ENCODE measurements at regions not wholly inside any gene's neighbourhood (a gene's known extent, or its start where the extent isn't known, plus 50 kb on each side); places are given as distances from the start of the nearest gene placed in this dataset.
A peak's percentile ranks its signal among the peaks of the same experiment; 100 is the strongest.

- WGBS (ENCODE audit: low lambda C conversion rate), result 8% methylated on average over 13 of the region's 19 CpGs
- Histone ChIP-seq H3K9ac (ENCODE audit: insufficient read depth, low read depth, low read length) (no peak overlapping the region), H3K27ac (ENCODE audit: extremely low read length, insufficient read depth, low read length) (no peak overlapping the region), H3K36me3 (replicated peaks in 1 of 2; ENCODE audit: control insufficient read depth in 1 of 2, insufficient read depth in 2 of 2, low read length in 2 of 2) (no peaks in the 10 kb centered on the region), H3K4me1 (ENCODE audit: insufficient read depth, low read length) (no peaks in the 10 kb centered on the region), H3K4me2 (ENCODE audit: low read depth, low read length) (no peak overlapping the region), H3K4me3 (replicated peaks in 1 of 3; ENCODE audit: insufficient read depth in 1 of 3, low read depth in 2 of 3, low read length in 3 of 3) (no peak overlapping the region), H3K27me3 (ENCODE audit: control insufficient read depth in 1 of 2, insufficient read depth in 2 of 2, low read length in 2 of 2) (peaks cover 2 to 25% of the 10 kb centered on the region in 2 experiments; a peak in 3 of 5 replicates), H4K20me1 (ENCODE audit: insufficient read depth, low read length) (no peaks in the 10 kb centered on the region), H3K9me3 (ENCODE audit: low read length) (no peaks in the 10 kb centered on the region), H3K79me2 (ENCODE audit: insufficient read depth, low read length) (no peaks in the 10 kb centered on the region), H2AFZ (ENCODE audit: low read length) (no peak overlapping the region)
- ATAC-seq, result no peak
- in situ Hi-C loops (cut with HindIII; ENCODE audit: extremely low pct_ligation_motif_present, low pct_unique_long_range_greater_than_20kb) (no loop called here), intact Hi-C loops (cut with micrococcal nuclease; ENCODE audit: unreplicated experiment) (no loop called here)
- DNase-seq (ENCODE audit: low spot score), result no peak
- ChIA-PET POLR2A (no interaction called here), CTCF (ENCODE audit: low intra/inter-chr PET ratio, low total read pairs) (no interaction called here)
- BruUV-seq (replicated peaks), result no TSS peak
- TF ChIP-seq TMF1 (CRISPR knock-in tag; IDR thresholded peaks at IDR 0.05; ENCODE audit: low read depth), result no peak
- FAIRE-seq, result no peak
These were observed 750.6 kb upstream of the SALL3 start for GRCh38 chr18:78228974-78229373.

- Histone ChIP-seq H3K36me3 (replicated peaks in 1 of 2; ENCODE audit: control insufficient read depth in 1 of 2, insufficient read depth in 2 of 2, low read length in 2 of 2) (no peaks in the 10 kb centered on the region), H2AFZ (ENCODE audit: low read length) (no peak overlapping the region), H3K9ac (ENCODE audit: insufficient read depth, low read depth, low read length) (no peak overlapping the region), H4K20me1 (ENCODE audit: insufficient read depth, low read length) (no peaks in the 10 kb centered on the region), H3K4me2 (ENCODE audit: low read depth, low read length) (no peak overlapping the region), H3K27ac (ENCODE audit: extremely low read length, insufficient read depth, low read length) (no peak overlapping the region), H3K9me3 (ENCODE audit: low read length) (no peaks in the 10 kb centered on the region), H3K4me3 (replicated peaks in 1 of 3; ENCODE audit: insufficient read depth in 1 of 3, low read depth in 2 of 3, low read length in 3 of 3) (no peak overlapping the region), H3K4me1 (ENCODE audit: insufficient read depth, low read length) (no peaks in the 10 kb centered on the region), H3K79me2 (ENCODE audit: insufficient read depth, low read length) (no peaks in the 10 kb centered on the region), H3K27me3 (ENCODE audit: control insufficient read depth in 1 of 2, insufficient read depth in 2 of 2, low read length in 2 of 2) (peaks cover 2 to 25% of the 10 kb centered on the region in 2 experiments; a peak in 3 of 5 replicates)
- DNase-seq (ENCODE audit: low spot score) (no peak), ATAC-seq (no peak), FAIRE-seq (no peak)
- 0% methylated on average over 4 of the region's 4 CpGs for WGBS (ENCODE audit: low lambda C conversion rate)
- ChIA-PET POLR2A (no interaction called here), CTCF (ENCODE audit: low intra/inter-chr PET ratio, low total read pairs) (no interaction called here)
- peak; percentile 13 for TF ChIP-seq ZFP36 (IDR thresholded peaks at IDR 0.05; ENCODE audit: borderline replicate concordance, low read depth, low read length, partially characterized antibody)
- TF ChIP-seq NBN (conservative IDR thresholded peaks at IDR 0.05), result no peak
- in situ Hi-C loops (cut with HindIII; ENCODE audit: extremely low pct_ligation_motif_present, low pct_unique_long_range_greater_than_20kb) (no loop called here), intact Hi-C loops (cut with micrococcal nuclease; ENCODE audit: unreplicated experiment) (no loop called here)
- BruUV-seq (replicated peaks), result no TSS peak
These were observed 748.7 kb upstream of the SALL3 start for GRCh38 chr18:78230911-78231310.

DNA sequence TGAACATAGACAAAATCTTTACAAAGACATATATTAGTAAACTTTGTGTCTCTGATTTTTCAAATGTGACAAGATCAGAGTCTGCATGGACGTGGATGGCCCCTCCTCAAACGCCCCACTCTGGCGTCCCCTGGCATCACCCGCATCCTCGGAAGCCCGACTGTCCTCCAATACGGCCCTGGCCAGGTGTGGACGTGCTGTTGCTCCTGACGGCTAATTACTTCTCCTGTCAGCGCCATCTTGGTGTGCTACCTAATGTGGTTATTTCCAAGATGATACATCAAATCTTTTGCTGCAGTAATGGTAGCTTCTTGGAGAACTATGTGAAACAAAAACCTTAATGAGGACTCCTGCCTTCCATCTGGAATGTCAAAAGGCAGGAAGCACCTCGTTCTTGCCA lies 747.4 kb upstream of the SALL3 start:
- DNase-seq (ENCODE audit: low spot score), result no peak
- Histone ChIP-seq H3K9me3 (ENCODE audit: low read length) (no peaks in the 10 kb centered on the region), H3K4me3 (replicated peaks in 1 of 3; ENCODE audit: insufficient read depth in 1 of 3, low read depth in 2 of 3, low read length in 3 of 3) (no peak overlapping the region), H4K20me1 (ENCODE audit: insufficient read depth, low read length) (no peaks in the 10 kb centered on the region), H3K4me2 (ENCODE audit: low read depth, low read length) (no peak overlapping the region), H2AFZ (ENCODE audit: low read length) (no peak overlapping the region), H3K9ac (ENCODE audit: insufficient read depth, low read depth, low read length) (no peak overlapping the region), H3K4me1 (ENCODE audit: insufficient read depth, low read length) (no peaks in the 10 kb centered on the region), H3K27me3 (ENCODE audit: control insufficient read depth in 1 of 2, insufficient read depth in 2 of 2, low read length in 2 of 2) (peaks cover 2 to 19% of the 10 kb centered on the region in 2 experiments; a peak in 2 of 5 replicates), H3K79me2 (ENCODE audit: insufficient read depth, low read length) (no peaks in the 10 kb centered on the region), H3K36me3 (replicated peaks in 1 of 2; ENCODE audit: control insufficient read depth in 1 of 2, insufficient read depth in 2 of 2, low read length in 2 of 2) (no peaks in the 10 kb centered on the region), H3K27ac (ENCODE audit: extremely low read length, insufficient read depth, low read length) (no peak overlapping the region)
- no peak for ATAC-seq
- ChIA-PET POLR2A (no interaction called here), CTCF (ENCODE audit: low intra/inter-chr PET ratio, low total read pairs) (no interaction called here)
- FAIRE-seq, result no peak
- no TSS peak for BruUV-seq (replicated peaks)
- intact Hi-C loops (cut with micrococcal nuclease; ENCODE audit: unreplicated experiment) (no loop called here), in situ Hi-C loops (cut with HindIII; ENCODE audit: extremely low pct_ligation_motif_present, low pct_unique_long_range_greater_than_20kb) (no loop called here)
- WGBS (ENCODE audit: low lambda C conversion rate), result 9% methylated on average over 6 of the region's 11 CpGs
- no peak for TF ChIP-seq ZNF839 (CRISPR knock-in tag; IDR thresholded peaks at IDR 0.05; ENCODE audit: borderline replicate concordance)
- TF ChIP-seq ZFP37 (CRISPR knock-in tag; IDR thresholded peaks at IDR 0.05; ENCODE audit: borderline replicate concordance), result no peak
- no peak for TF ChIP-seq DBP (CRISPR knock-in tag; IDR thresholded peaks at IDR 0.05; ENCODE audit: not compliant biosample characterization)
- TF ChIP-seq, protein P1, sequence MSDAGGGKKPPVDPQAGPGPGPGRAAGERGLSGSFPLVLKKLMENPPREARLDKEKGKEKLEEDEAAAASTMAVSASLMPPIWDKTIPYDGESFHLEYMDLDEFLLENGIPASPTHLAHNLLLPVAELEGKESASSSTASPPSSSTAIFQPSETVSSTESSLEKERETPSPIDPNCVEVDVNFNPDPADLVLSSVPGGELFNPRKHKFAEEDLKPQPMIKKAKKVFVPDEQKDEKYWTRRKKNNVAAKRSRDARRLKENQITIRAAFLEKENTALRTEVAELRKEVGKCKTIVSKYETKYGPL (CRISPR knock-in tag; IDR thresholded peaks at IDR 0.05), result no peak
- TF ChIP-seq GFI1 (CRISPR knock-in tag; IDR thresholded peaks at IDR 0.05; ENCODE audit: borderline replicate concordance), result no peak
- TF ChIP-seq ZNF652 (CRISPR knock-in tag; IDR thresholded peaks at IDR 0.05; ENCODE audit: borderline replicate concordance, low read depth), result no peak
- TF ChIP-seq REPIN1 (CRISPR knock-in tag; IDR thresholded peaks at IDR 0.05; ENCODE audit: borderline replicate concordance, low read depth), result no peak
- no peak for TF ChIP-seq FIP1L1 (IDR thresholded peaks at IDR 0.05; ENCODE audit: borderline replicate concordance, insufficient read depth, low read depth, low read length)
- TF ChIP-seq WIZ (CRISPR knock-in tag; IDR thresholded peaks at IDR 0.05), result no peak

Data from HepG2 (cell line).